ENCODE measurements at regions not wholly inside any gene's neighbourhood (a gene's known extent, or its start where the extent isn't known, plus 50 kb on each side); places are given as distances from the start of the nearest gene placed in this dataset.

- TF ChIP-seq CTCF (IDR thresholded peaks at IDR 0.05), result no peak
- no peak for TF ChIP-seq POLR2A (IDR thresholded peaks at IDR 0.05)
These were observed 335.7 kb upstream of the HS6ST1 start for GRCh38 chr2:128654408-128654807.
